ENCODE measurements at regions not wholly inside any gene's neighbourhood (a gene's known extent, or its start where the extent isn't known, plus 50 kb on each side); places are given as distances from the start of the nearest gene placed in this dataset.

DNA sequence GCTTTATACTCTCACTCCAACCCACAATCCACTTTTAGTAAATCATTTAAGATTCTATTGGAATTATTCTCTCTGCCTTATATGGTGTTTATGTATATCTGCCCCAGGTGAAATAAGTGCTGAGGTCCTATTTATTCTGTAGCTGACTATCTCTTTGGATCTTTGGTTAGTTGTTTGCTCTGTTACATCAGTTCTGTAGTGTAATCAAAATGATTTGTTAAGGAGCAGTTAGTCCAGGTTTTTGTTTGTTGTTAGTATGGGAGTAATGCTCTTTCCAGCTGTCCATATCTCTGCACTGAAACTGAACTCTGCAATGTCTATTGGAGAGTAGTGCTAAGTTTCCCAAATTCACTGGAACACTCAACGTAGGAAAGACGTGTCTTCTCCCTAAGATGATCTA, 615.8 kb downstream of the SNAPC1 start (continued):
- TF ChIP-seq FOXP4 (CRISPR knock-in tag; IDR thresholded peaks at IDR 0.05): no peak
- no peak for TF ChIP-seq ZHX2 (IDR thresholded peaks at IDR 0.05; ENCODE audit: low read depth)
- no peak for TF ChIP-seq ZHX2 (CRISPR knock-in tag; IDR thresholded peaks at IDR 0.05; ENCODE audit: borderline replicate concordance)
- no peak for TF ChIP-seq MAZ (IDR thresholded peaks at IDR 0.05; ENCODE audit: borderline replicate concordance, low read depth, low read length)
- no peak for TF ChIP-seq MAZ (CRISPR knock-in tag; IDR thresholded peaks at IDR 0.05; ENCODE audit: low read depth)
- no peak for TF ChIP-seq FOXA3 (CRISPR knock-in tag; IDR thresholded peaks at IDR 0.05)

All from HepG2 (cell line).